GM12875 (cell line): ENCODE measurements at regions not wholly inside any gene's neighbourhood (a gene's known extent, or its start where the extent isn't known, plus 50 kb on each side); places are given as distances from the start of the nearest gene placed in this dataset.

Source experiments
- H3K4me3 ChIP-seq: one replicate; pipeline ENCODE4 v1.5.1; 2011; ENCODE audit warnings: low read depth, low read length, control low read depth
- TF ChIP-seq, protein P1 (sequence below): IDR thresholded peaks from 2 replicates; pipeline ENCODE4 v1.5.1; 2011; ENCODE audit warnings: low read depth, mild to moderate bottlenecking, control low read depth, inconsistent platforms, low read length, moderate library complexity, borderline replicate concordance; ENCODE audit not compliant: insufficient read depth

DNA sequence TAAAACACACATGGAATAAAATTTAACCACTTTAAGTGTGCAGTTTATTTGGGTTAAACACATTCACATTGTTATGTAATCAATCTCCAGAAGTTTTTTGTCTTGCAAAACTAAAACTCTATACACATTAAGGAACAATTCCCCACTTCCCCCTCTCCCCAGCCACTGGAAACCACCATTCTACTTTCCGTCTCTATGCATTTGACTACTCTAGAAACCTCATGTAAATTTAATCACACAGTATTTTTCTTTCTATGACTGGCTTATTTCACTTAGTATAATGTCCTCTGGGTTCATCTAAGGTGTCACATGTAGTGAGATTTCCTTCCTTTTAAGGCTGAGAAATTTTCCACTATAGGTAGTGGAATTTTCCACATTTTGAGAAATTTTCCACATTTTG is 568.7 kb upstream of the UBE2E2 start:
- TF ChIP-seq, protein P1, sequence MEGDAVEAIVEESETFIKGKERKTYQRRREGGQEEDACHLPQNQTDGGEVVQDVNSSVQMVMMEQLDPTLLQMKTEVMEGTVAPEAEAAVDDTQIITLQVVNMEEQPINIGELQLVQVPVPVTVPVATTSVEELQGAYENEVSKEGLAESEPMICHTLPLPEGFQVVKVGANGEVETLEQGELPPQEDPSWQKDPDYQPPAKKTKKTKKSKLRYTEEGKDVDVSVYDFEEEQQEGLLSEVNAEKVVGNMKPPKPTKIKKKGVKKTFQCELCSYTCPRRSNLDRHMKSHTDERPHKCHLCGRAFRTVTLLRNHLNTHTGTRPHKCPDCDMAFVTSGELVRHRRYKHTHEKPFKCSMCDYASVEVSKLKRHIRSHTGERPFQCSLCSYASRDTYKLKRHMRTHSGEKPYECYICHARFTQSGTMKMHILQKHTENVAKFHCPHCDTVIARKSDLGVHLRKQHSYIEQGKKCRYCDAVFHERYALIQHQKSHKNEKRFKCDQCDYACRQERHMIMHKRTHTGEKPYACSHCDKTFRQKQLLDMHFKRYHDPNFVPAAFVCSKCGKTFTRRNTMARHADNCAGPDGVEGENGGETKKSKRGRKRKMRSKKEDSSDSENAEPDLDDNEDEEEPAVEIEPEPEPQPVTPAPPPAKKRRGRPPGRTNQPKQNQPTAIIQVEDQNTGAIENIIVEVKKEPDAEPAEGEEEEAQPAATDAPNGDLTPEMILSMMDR = no peak
- no peak overlapping the region for H3K4me3 ChIP-seq

DNA sequence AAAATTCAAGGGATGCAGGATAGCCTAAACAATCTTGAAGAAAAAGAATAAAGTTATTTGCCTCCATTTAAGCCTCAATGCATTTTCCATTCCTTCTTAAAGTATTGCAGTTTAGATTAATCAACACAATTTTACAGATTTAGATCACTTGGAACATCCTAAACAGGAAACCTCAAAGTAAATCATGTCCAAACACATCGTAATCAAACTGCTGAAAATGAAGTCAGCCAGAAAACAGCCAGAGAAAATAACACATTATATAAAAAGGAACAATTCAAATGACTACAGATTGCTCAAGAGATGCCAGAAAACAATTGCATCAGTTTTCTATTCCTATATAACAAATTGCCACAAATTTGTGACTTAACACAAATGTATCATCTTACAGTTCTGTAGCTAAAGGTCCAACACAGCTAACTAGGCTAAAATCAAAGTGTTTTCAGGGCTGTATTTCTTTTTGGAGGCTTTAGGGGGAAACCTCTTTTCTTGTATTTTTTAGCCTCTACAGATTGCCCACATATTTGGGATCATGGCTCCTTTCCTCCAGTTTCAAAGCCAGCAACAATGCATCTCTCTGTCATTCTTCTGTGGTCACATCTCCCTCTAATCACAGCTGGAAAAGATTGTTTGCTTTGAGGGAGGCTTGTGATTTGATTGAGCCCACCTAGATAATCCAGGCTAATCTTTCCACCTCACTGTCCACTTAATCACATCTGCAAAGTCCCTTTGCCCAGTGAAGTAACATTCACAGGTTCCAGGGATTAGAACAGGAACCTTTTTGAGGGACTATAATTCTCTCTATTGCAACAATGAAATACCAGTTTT is 543.3 kb upstream of the UBE2E2 start:
- H3K4me3 ChIP-seq = no peak overlapping the region
- TF ChIP-seq, protein P1 = no peak

DNA sequence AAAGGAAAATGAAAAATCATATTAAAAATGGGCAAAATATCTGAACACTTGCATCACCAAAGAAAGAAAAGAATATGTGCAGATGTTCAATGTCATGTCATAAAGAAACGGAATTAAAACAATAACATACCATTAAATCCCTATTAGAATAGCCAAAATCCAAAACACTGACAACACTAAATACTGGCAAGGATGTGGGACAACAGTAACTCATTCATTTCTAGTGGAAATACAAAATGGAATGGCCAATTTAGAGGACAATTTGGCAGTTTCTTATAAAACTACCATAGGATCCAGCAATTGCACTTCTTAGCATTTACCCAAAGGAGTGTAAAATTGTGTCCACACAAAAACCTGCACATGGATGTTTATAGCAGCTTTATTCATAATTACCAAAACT is 542.5 kb upstream of the UBE2E2 start:
- TF ChIP-seq, protein P1 = no peak
- no peak overlapping the region for H3K4me3 ChIP-seq

DNA sequence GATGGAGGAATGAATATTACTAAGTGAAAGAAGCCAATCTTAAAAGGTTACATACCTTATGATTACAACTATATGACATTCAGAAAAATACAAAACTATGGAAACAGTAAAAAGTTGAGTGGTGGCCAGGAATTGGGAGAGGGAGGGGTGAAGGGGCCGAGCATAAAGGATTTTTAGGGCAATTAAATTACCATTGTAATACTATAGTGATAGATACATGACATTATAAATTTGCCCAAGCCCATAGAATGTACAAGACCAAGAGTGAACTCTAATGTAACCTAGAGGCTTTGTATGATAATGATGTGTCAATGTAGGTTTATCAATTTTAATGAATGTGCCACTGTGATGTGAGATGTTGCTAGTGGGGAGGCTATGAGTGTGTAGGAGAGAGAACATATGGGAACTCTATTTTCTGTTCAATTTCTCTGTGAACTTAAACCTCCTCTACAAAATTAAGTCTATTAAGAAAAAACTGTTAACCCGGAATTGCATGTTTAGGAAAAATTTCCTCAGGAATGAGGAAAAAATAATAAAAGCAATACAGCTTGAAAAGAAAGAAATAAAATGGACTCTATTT is 541.9 kb upstream of the UBE2E2 start:
- no peak overlapping the region for H3K4me3 ChIP-seq
- TF ChIP-seq, protein P1 = no peak

DNA sequence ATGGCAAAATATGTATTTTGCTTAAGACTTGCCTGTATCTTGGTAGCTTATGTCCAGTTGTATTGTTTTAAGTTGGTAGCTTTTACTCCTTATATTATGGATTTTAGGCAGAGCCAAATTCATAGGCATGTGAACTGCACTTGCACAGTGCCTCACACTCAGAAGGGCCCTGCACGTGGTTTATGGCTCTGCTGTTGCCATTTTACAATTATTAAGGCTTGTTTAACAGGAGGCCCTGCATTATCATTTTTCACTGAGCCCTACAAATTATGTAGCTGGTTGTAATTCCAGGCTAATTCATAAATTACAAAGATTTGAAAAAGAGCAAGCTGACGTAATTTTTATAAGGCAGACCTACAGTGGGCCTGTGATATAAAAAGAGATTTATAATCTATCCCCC is 537.6 kb upstream of the UBE2E2 start:
- no peak overlapping the region for H3K4me3 ChIP-seq
- TF ChIP-seq, protein P1 = no peak

DNA sequence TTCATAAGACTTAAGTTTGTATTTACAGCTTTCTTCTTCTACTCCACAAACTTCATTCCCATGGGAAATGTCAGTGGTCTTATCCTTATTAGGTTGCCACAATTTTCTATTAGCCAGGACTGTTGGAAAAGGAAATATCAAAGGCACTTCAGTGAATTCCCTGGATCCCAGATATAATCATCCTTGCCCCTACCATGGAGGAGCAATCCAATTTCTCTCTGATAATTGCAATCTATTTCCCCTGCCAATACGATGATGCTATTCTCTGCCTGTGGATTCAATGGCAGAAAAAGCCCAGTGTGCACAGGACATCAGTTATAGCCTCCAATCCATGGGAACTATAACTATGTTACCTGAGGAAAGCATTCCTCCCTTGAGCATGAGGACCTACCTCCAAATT is 536.4 kb upstream of the UBE2E2 start:
- TF ChIP-seq, protein P1 = no peak
- no peak overlapping the region for H3K4me3 ChIP-seq

DNA sequence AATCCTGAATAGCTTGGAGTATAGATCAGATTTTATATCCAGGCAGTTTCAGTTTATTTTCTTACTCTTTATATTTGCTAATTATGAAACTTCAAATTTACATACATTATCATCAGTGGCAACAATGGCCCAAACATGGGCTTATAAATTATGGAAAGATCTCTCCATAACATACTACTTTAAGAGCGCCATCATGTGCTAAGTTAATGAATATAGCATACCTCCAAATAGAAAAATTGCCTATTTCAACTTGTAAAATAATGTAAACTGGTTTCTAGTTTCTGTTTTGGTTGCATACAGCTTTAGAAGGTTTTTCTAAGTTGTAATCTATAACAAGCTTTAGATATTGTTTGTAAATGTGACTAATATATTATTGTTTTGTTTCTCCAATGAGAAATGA is 531.3 kb upstream of the UBE2E2 start:
- TF ChIP-seq, protein P1 = no peak
- H3K4me3 ChIP-seq = no peak overlapping the region
